ENCODE measurements at regions not wholly inside any gene's neighbourhood (a gene's known extent, or its start where the extent isn't known, plus 50 kb on each side); places are given as distances from the start of the nearest gene placed in this dataset.

GRCh38 chr2:198957181-198957580 lies 500.6 kb downstream of the SATB2 start:
- no peak for ATAC-seq (ENCODE audit: poor library complexity)
- Histone ChIP-seq H3K9me3 (ENCODE audit: control insufficient read depth in 1 of 2, insufficient read depth in 1 of 2, low read length in 2 of 2) (no peaks in the 10 kb centered on the region), H3K36me3 (ENCODE audit: insufficient read depth, low read length) (no peaks in the 10 kb centered on the region), H3K4me3 (ENCODE audit: low read length) (no peak overlapping the region), H3K27me3 (ENCODE audit: control insufficient read depth in 1 of 2, insufficient read depth in 2 of 2, low read length in 2 of 2) (no peaks in the 10 kb centered on the region), H3K4me1 (ENCODE audit: insufficient read depth, low read length) (no peaks in the 10 kb centered on the region), H3K27ac (ENCODE audit: low read depth in 1 of 2, low read length in 2 of 2) (no peak overlapping the region)
- Mint-ChIP-seq H3K9me3 (peaks cover 3% of the 10 kb centered on the region), H3K27ac (no peak overlapping the region), H3K27me3 (no peaks in the 10 kb centered on the region), H3K36me3 (ENCODE audit: low read depth) (no peaks in the 10 kb centered on the region), H3K4me1 (ENCODE audit: low read depth) (no peaks in the 10 kb centered on the region), H3K4me3 (no peak overlapping the region)
- ChIA-PET CTCF (interaction anchor here (0.7 kb wide), 1 partner anchor 9 kb away, joined by 3 read pairs; no protein-coding TSS in a partner anchor), POLR2A (no interaction called here)
- DNase-seq = no peak
- no peak for TF ChIP-seq CTCF (IDR thresholded peaks at IDR 0.05)
- intact Hi-C loops (cut with DNase I, micrococcal nuclease) = no loop called here

GRCh38 chr2:198953328-198953727 lies 504.4 kb downstream of the SATB2 start:
- H3K9me3 ChIP-seq (ENCODE audit: control insufficient read depth in 1 of 2, insufficient read depth in 1 of 2, low read length in 2 of 2) = no peaks in the 10 kb centered on the region
- no peaks in the 10 kb centered on the region for H3K4me1 Mint-ChIP-seq (ENCODE audit: low read depth)

GRCh38 chr2:198950803-198951202 lies 506.9 kb downstream of the SATB2 start:
- Histone ChIP-seq H3K4me3 (ENCODE audit: low read length) (no peak overlapping the region), H3K9me3 (ENCODE audit: control insufficient read depth in 1 of 2, insufficient read depth in 1 of 2, low read length in 2 of 2) (no peaks in the 10 kb centered on the region), H3K27me3 (ENCODE audit: control insufficient read depth in 1 of 2, insufficient read depth in 2 of 2, low read length in 2 of 2) (no peaks in the 10 kb centered on the region), H3K27ac (ENCODE audit: low read depth in 1 of 2, low read length in 2 of 2) (no peak overlapping the region), H3K36me3 (ENCODE audit: insufficient read depth, low read length) (no peaks in the 10 kb centered on the region), H3K4me1 (ENCODE audit: insufficient read depth, low read length) (no peaks in the 10 kb centered on the region)
- CTCF ChIA-PET = no interaction called here
- Mint-ChIP-seq H3K27ac (no peak overlapping the region), H3K36me3 (ENCODE audit: low read depth) (no peaks in the 10 kb centered on the region), H3K4me3 (no peak overlapping the region), H3K9me3 (peaks cover 3% of the 10 kb centered on the region), H3K4me1 (ENCODE audit: low read depth) (no peaks in the 10 kb centered on the region), H3K27me3 (no peaks in the 10 kb centered on the region)
- TF ChIP-seq CTCF (IDR thresholded peaks at IDR 0.05) = no peak
- POLR2A ChIA-PET = no interaction called here
- ATAC-seq (ENCODE audit: poor library complexity) = no peak
- no peak for DNase-seq
- intact Hi-C loops (cut with DNase I, micrococcal nuclease) = no loop called here

More at GRCh38 chr2:198953328-198953727, 504.4 kb downstream of the SATB2 start:
- Histone ChIP-seq H3K27me3 (ENCODE audit: control insufficient read depth in 1 of 2, insufficient read depth in 2 of 2, low read length in 2 of 2) (no peaks in the 10 kb centered on the region), H3K4me1 (ENCODE audit: insufficient read depth, low read length) (no peaks in the 10 kb centered on the region), H3K27ac (ENCODE audit: low read depth in 1 of 2, low read length in 2 of 2) (no peak overlapping the region), H3K36me3 (ENCODE audit: insufficient read depth, low read length) (no peaks in the 10 kb centered on the region), H3K4me3 (ENCODE audit: low read length) (no peak overlapping the region)
- Mint-ChIP-seq H3K4me3 (no peak overlapping the region), H3K27ac (no peak overlapping the region), H3K36me3 (ENCODE audit: low read depth) (no peaks in the 10 kb centered on the region), H3K9me3 (peaks cover 3% of the 10 kb centered on the region), H3K27me3 (no peaks in the 10 kb centered on the region)
- no peak for DNase-seq
- POLR2A ChIA-PET = no interaction called here
- CTCF ChIA-PET = no interaction called here
- intact Hi-C loops (cut with DNase I, micrococcal nuclease) = no loop called here
- ATAC-seq (ENCODE audit: poor library complexity) = no peak
- TF ChIP-seq CTCF (IDR thresholded peaks at IDR 0.05) = no peak
